ENCODE measurements at regions not wholly inside any gene's neighbourhood (a gene's known extent, or its start where the extent isn't known, plus 50 kb on each side); places are given as distances from the start of the nearest gene placed in this dataset.

DNA sequence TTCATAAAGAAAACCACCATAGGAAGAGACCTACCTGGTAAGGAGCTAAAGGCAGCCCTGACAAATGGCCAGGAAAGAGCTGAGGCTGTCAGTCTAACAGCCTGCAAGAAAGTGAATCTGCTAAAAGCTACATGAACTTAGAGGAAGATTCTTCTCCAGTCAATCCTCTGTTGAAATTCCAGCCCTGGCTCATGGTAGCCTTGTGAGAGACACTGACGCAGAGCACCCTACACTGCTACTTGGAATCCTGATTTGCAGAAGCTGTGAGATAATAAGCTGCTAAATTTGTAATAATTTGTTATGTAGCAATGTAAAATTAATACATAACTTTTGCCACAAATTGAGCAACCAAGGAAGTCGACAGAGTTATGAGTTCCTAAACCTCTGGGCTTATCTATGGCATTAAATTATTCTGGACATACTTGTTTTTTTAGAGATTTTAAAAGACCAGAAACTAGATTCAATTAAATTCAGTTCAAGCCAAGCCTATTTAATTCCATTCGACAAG is 257.0 kb downstream of the ETNK1 start:
- DNase-seq (ENCODE audit: low read depth, low spot score) (no peak), ATAC-seq (no peak), FAIRE-seq (no peak)
- TF ChIP-seq MYB (IDR thresholded peaks at IDR 0.05; ENCODE audit: borderline replicate concordance, low read depth, low read length) = no peak
- TF ChIP-seq EZH2 (IDR thresholded peaks at IDR 0.05; ENCODE audit: borderline replicate concordance, control insufficient read depth, low read depth, low read length) = no peak
- TF ChIP-seq ESRRA (IDR thresholded peaks at IDR 0.05; ENCODE audit: low read length) = no peak
- TF ChIP-seq ZSCAN29 (IDR thresholded peaks at IDR 0.05) = no peak
- TF ChIP-seq CHD1 (IDR thresholded peaks at IDR 0.05; ENCODE audit: low read depth, low read length) = no peak
- TF ChIP-seq, protein P1, sequence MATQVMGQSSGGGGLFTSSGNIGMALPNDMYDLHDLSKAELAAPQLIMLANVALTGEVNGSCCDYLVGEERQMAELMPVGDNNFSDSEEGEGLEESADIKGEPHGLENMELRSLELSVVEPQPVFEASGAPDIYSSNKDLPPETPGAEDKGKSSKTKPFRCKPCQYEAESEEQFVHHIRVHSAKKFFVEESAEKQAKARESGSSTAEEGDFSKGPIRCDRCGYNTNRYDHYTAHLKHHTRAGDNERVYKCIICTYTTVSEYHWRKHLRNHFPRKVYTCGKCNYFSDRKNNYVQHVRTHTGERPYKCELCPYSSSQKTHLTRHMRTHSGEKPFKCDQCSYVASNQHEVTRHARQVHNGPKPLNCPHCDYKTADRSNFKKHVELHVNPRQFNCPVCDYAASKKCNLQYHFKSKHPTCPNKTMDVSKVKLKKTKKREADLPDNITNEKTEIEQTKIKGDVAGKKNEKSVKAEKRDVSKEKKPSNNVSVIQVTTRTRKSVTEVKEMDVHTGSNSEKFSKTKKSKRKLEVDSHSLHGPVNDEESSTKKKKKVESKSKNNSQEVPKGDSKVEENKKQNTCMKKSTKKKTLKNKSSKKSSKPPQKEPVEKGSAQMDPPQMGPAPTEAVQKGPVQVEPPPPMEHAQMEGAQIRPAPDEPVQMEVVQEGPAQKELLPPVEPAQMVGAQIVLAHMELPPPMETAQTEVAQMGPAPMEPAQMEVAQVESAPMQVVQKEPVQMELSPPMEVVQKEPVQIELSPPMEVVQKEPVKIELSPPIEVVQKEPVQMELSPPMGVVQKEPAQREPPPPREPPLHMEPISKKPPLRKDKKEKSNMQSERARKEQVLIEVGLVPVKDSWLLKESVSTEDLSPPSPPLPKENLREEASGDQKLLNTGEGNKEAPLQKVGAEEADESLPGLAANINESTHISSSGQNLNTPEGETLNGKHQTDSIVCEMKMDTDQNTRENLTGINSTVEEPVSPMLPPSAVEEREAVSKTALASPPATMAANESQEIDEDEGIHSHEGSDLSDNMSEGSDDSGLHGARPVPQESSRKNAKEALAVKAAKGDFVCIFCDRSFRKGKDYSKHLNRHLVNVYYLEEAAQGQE (IDR thresholded peaks at IDR 0.05; ENCODE audit: low read depth, low read length) = no peak
- no peak for TF ChIP-seq HDAC6 (IDR thresholded peaks at IDR 0.05; ENCODE audit: unreplicated experiment)
- TF ChIP-seq JUND (IDR thresholded peaks at IDR 0.05; ENCODE audit: low read depth, low read length) = no peak
- TF ChIP-seq PAX8 (IDR thresholded peaks at IDR 0.05) = no peak
- Histone ChIP-seq H3K4me1 (ENCODE audit: control insufficient read depth, insufficient read depth, low read length) (no peaks in the 10 kb centered on the region), H3K9me3 (replicated peaks; ENCODE audit: control insufficient read depth, insufficient read depth, low read length) (no peaks in the 10 kb centered on the region), H3K27me3 (replicated peaks in 1 of 2; ENCODE audit: control insufficient read depth in 2 of 2, insufficient read depth in 2 of 2, low read length in 1 of 2) (no peaks in the 10 kb centered on the region), H3K4me2 (ENCODE audit: control insufficient read depth, insufficient read depth) (no peak overlapping the region), H3K36me3 (ENCODE audit: control insufficient read depth in 2 of 2, insufficient read depth in 2 of 2, low read length in 1 of 2) (no peaks in the 10 kb centered on the region), H3K27ac (ENCODE audit: control insufficient read depth, insufficient read depth) (no peak overlapping the region), H3K79me2 (ENCODE audit: control insufficient read depth, insufficient read depth, low read length) (no peaks in the 10 kb centered on the region), H2AFZ (ENCODE audit: control insufficient read depth, low read depth, low read length) (no peak overlapping the region), H4K20me1 (ENCODE audit: control insufficient read depth, insufficient read depth) (no peaks in the 10 kb centered on the region), H3K4me3 (no peak overlapping the region), H3K9ac (ENCODE audit: control insufficient read depth, insufficient read depth, low read length) (no peak overlapping the region)
- 66% methylated on average over 3 of the region's 3 CpGs for WGBS (ENCODE audit: insufficient coverage, insufficient replicate concordance, low lambda C conversion rate, missing lambda C conversion rate)
- CTCF ChIA-PET = no interaction called here
- POLR2A ChIA-PET = no interaction called here
- SMC1A ChIA-PET (ENCODE audit: uncharacterized antibody, unreplicated experiment) = no interaction called here
- RAD21 ChIA-PET (ENCODE audit: unreplicated experiment) = no interaction called here
- no TSS peak for BruUV-seq (replicated peaks)
- intact Hi-C loops (cut with micrococcal nuclease; ENCODE audit: unreplicated experiment) = no loop called here
- in situ Hi-C loops (cut with MboI) = no loop called here
